OCI-LY7 (cell line): ENCODE measurements at regions not wholly inside any gene's neighbourhood (a gene's known extent, or its start where the extent isn't known, plus 50 kb on each side); places are given as distances from the start of the nearest gene placed in this dataset.
"Not testable (repeated sequence)": the region's sequence is repeated elsewhere in the genome, so short reads cannot be mapped to it uniquely, and the experiment has no call there.

Experiments
- EZH2phosphoT487 ChIP-seq: fragments of 200-600 bp; sonication (generic); IDR thresholded peaks from 2 replicates; pipeline ENCODE4 v1.6.1; 2018; ENCODE audit warnings: low read depth, borderline replicate concordance, mild to moderate bottlenecking, mixed run types, antibody characterized with exemption, low read length, moderate library complexity, mixed read lengths
- TF ChIP-seq, protein P1 (sequence below): fragments of 200-600 bp; sonication (generic); conservative IDR thresholded peaks from 2 replicates; pipeline ENCODE4 v1.5.1; 2014; ENCODE audit warnings: mild to moderate bottlenecking, antibody characterized with exemption, low read length, moderate library complexity, mixed read lengths

DNA sequence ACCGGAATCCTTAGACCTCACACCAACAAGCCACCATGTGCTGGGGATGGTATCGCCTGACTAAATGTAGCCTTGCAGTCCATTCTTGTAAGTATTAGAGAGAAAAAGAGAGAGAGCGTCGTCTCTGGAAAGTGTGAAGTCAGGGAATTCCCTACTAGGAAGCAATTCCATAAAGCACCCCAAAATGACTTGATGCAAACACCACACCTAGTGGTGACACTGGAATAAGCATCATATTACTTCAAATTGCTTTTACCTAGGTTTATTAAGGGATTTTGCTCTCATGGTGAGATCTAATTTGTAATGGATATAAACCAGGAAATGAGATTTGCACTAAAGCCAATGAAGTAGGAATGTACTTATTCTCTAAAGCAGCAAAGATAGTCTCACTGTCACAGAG lies 111.4 kb upstream of the METTL9 start:
- TF ChIP-seq, protein P1, sequence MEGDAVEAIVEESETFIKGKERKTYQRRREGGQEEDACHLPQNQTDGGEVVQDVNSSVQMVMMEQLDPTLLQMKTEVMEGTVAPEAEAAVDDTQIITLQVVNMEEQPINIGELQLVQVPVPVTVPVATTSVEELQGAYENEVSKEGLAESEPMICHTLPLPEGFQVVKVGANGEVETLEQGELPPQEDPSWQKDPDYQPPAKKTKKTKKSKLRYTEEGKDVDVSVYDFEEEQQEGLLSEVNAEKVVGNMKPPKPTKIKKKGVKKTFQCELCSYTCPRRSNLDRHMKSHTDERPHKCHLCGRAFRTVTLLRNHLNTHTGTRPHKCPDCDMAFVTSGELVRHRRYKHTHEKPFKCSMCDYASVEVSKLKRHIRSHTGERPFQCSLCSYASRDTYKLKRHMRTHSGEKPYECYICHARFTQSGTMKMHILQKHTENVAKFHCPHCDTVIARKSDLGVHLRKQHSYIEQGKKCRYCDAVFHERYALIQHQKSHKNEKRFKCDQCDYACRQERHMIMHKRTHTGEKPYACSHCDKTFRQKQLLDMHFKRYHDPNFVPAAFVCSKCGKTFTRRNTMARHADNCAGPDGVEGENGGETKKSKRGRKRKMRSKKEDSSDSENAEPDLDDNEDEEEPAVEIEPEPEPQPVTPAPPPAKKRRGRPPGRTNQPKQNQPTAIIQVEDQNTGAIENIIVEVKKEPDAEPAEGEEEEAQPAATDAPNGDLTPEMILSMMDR = peak; percentile 12; the same call in 1 of the 2 replicates
- TF ChIP-seq EZH2phosphoT487 = not testable (repeated sequence)
